Activated CD4-positive, alpha-beta T cell treated with anti-CD3 and anti-CD28 coated beads, Interleukin-2, amount 50 U/mL, for 24 hours (primary cell): ENCODE measurements at regions not wholly inside any gene's neighbourhood (a gene's known extent, or its start where the extent isn't known, plus 50 kb on each side); places are given as distances from the start of the nearest gene placed in this dataset.
"Not testable (repeated sequence)": the region's sequence is repeated elsewhere in the genome, so short reads cannot be mapped to it uniquely, and the experiment has no call there.

Experiments
- DNase-seq, 2 donors: peaks; one replicate each; pipeline ENCODE4 v3.0.0-alpha.2; 2020; ENCODE audit warnings: low read depth in 1 of 2, low spot score in 1 of 2

DNA sequence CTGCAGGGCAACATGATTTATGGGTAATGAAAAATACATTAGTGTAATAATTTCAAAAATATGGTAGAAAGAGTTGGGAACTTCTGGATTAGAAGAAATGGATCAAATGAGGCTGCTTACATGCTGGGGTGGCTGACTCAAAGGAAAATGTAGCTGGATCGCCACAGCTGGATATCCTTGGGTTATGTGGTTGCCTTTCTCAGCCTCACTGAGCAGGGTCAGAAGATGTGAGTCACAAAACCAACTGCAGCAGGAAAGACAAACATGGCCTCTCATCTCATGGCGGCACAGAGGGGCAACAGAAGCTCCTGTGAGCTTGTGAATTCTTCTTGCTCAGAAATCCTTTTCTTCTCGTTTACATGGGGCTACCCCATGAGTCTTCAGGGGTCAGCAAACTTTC is 317.1 kb upstream of the SPRED2 start:
- DNase-seq, result no peak

GRCh38 chr2:65747875-65748274 is 315.5 kb upstream of the SPRED2 start:
- DNase-seq, result not testable (repeated sequence)

DNA sequence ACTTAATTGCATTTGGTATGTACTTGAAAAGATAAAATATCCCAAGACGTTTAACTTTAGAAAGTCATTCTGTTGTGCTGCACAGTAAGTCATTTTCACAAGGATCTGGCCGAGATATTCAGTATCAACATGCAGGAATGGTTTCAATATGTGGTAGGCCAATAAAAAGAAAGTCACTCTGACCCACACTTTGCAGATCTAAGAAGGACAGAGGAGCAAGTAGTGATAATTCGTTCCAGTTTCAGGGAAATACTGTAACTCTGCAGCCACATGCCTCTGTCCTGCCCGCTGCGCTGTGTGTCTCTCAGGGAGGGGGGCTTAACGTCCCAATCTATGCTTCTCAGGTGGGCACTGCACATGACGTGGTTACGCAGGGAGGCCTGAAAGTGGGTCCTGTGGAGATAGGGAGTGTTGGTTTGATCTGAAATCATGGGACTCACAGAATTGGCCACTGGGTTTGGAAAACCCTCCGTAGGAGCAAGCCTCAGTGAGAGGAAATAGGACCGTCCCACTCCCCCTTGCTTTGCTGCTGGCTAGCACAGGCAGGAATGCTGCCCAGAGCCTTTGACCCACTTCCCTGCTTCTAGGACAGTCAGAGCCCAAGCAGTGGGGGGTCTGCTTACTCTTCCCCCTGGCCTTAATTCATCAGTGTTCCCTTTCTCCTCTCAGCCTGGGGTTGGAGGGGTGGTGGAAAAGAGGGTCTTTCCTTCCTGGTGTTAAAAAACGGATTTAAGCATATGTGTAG is 314.7 kb upstream of the SPRED2 start:
- DNase-seq, result no peak

- no peak for DNase-seq
Measured at GRCh38 chr2:65744477-65745200, 312.2 kb upstream of the SPRED2 start.

DNA sequence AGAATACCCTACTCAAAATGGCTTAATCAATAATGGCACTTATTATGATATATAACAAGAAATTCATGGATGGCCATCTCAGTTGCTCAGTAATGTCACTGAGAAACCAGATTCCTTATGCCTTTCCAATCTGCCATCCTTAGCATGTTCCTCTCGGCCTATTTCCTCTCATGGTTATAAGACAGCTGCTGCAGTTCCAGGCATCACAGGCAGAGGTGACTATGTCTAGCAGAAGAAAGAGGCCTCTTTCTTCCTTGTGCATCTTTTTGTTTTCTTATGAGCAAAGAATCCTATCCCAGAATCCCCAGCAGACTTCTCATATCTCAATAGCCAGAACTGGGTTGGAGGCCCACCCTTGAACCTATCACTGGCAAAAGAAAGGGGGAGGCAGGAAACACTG is 310.6 kb upstream of the SPRED2 start:
- DNase-seq, result no peak

DNA sequence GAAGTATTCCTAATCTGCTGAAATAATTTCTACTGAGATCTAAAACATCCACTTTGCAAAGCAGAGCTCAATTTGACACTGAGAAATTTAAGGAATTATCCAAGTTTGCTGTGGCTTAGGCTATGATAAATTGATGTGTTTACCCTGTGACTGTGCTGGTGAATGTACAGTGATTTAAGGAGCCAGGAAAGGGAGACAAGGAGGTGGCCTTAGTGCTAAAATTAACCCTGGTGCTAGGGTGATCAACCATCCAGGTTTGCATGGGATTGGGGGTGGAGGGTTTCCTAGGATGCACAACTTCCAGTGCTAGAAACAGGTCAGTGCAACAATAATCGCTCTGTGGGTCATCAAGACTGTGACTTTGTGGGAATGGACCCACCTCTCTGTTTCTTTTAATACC is 307.5 kb upstream of the SPRED2 start:
- DNase-seq, result no peak

DNA sequence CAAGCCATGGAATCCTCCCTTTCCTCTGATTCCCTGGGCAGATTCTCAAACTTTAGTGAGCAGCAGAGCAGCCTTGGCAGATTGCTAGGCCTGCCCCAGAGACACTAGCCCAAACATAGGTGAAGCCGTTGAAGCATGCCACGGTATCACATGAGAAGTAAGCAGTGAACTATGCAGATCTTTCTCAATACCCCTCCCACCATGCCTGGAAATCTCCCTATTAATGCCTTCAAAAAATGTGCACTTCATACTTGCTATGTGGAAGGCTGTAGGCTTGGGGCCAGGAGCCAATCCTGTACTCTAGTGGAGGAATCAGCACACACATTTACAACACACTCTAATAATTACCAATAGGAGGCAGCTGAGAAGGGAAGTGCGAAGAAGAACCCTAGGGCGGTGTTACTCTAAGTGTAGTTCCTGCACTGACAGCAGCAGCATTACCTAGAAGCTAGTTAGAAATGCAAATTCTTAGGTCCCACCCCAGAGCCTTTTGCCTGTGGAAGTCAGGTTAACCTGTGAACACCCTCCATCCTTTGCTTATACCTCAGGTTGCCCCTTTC is 305.1 kb upstream of the SPRED2 start:
- DNase-seq, result no peak

- DNase-seq, result no peak
Measured at GRCh38 chr2:65731476-65731875, 299.1 kb upstream of the SPRED2 start.

DNA sequence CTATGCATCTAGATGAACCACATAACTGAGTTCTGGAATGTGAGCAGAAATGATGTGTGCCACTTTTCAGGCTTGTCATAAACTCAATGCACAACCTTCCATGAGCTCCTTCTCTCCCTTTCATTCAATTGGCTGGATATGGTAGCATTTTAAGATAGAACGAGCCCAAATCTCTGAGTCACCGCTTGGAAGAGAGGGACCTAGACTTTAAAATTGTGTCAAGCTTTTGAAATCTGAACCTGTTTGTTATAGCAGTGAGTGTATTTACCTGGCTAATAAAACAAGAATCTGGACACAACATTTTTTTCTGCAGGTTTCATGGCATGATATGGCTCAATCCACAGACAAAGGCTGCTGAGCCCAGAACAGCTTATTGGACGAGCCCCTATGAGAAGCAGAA is 297.8 kb upstream of the SPRED2 start:
- DNase-seq, result no peak

DNA sequence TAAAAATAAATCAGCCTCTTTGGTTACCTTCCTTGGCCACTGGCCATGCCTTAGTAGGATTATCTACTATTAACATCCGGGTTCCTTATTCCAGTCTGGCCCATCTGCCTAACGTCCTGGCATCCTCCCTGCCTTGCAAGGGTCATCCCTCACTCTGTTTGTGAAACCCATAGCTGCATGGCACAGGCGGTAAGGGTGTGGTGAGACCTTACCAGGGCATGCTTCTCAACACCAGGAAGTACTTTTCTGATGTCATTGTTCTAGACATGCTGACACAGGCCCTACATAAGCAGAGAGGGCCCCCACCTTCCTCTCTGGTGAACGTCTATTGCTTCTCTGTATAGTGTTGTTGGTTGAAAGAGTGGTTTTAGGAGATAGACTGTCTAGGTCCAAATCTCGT is 296.8 kb upstream of the SPRED2 start:
- DNase-seq, result no peak

- DNase-seq, result no peak
Measured at GRCh38 chr2:65728477-65729180, 296.2 kb upstream of the SPRED2 start.

GRCh38 chr2:65727816-65728215 is 295.4 kb upstream of the SPRED2 start:
- no peak for DNase-seq

GRCh38 chr2:65727381-65727780 is 295.0 kb upstream of the SPRED2 start:
- DNase-seq, result no peak

GRCh38 chr2:65724752-65725151 is 292.4 kb upstream of the SPRED2 start:
- no peak for DNase-seq

DNA sequence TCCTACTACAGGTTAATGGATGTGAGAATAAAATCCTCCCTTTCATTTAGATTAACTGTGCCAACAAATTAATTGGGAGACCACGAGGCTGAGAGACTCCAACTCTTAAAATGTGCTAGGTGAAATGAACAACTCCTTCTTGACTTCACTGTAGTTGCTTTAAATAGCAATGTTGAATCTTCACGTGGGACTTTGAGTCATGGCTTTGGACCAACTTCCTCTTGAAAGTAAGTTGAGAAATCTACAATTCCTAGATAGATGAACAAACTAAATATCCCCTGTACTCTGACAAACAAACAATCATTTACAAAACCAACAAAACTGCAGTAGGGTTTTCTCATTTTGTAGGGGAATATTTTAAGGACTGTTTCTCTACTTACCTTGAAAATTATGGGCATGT is 291.9 kb upstream of the SPRED2 start:
- DNase-seq, result no peak

DNA sequence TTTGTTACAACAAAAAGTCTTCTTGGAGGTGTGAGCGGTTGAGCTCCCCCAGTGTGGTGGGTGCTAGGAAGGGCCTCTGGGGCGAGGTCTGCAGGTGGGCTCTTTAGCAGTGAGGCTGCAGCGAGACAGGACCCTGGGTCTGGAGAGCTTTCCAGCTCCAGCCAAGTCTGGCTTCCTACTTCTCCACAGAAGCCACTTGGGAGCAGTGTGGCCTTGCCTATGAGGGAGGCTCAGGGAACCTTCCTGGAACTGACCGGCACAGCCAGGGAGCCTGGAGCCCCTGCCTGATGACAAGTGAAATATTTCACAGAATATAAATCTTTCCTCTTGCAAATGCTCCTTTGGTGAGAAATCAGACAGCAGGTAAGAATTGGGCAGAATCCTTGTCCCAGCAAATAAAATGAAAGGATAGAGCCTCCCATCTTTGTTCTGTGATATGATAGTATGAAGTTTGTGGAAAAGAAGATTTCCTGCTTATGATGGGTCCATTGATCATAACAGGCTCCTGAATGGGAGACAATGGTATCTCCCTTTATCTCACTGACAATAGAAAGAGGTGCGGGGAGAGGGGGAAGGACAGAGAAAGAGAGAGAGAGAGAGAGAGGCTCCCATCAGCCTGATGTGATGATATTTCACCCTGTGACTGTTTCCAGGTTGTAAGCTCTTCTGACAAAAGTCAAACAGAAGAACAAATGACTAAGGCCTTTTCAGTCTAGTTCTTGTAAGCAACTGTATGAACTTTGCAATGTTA is 289.8 kb upstream of the SPRED2 start:
- no peak for DNase-seq

- no peak for DNase-seq
Measured at GRCh38 chr2:65716698-65717097, 284.3 kb upstream of the SPRED2 start.

DNA sequence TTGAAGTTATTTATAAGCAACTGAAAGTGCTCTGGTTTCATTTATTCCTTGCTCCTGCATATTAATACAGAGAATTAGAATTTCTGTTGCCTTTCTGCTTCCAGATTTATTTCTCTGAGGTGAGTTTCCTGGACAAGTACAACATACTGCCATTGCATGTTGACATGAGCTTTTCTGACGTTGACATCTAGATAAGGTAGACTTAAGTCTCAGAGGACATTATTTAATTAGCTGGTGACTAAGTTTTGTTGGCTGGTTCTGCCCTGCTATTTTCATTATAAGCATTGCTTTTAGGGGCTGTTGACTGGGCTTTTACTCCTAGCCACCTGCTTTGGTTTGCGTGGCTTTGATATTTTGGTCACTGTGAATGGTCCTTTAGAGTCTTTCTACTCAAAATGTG is 282.9 kb upstream of the SPRED2 start:
- no peak for DNase-seq

DNA sequence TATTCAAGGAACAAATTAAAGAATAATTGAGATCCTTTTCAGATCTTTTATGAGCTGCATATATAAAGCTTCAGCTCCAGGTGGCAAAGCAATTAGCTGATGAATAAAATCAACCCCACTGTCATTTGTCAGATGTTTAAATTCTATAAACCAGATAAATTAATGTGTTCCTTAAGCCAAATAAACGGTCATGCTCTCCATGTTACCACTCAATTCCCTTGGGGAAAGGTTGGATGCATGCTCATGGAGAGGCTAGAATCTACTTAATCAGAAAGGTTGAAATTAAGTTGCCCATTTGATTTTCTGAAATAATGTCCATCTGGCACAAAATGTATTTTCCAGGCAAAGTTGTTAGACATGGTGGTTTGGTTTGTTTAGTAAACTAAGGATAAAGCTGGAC is 282.5 kb upstream of the SPRED2 start:
- no peak for DNase-seq

DNA sequence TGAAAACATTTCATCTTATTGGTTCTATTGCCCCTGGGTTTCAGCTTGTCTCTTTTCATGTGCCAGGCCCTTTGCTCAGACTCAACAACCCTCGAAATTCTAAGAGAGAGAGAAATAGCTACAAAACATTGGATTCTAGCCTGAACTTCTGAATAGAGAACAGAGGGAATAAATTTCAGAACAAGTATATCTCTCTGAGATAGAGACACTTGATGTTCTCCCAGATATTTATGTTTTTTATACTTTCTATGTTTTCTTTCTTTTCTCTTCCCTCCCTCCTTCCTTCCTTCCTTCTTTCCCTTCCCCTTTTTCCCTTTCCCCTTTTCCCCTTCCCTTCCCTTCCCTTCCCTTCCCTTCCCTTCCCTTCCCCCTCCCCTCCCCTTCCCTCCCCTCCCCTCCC is 279.5 kb upstream of the SPRED2 start:
- DNase-seq, result no peak

- no peak for DNase-seq
Measured at GRCh38 chr2:65710779-65711295, 278.4 kb upstream of the SPRED2 start.
